ENCODE measurements at regions not wholly inside any gene's neighbourhood (a gene's known extent, or its start where the extent isn't known, plus 50 kb on each side); places are given as distances from the start of the nearest gene placed in this dataset.
"Not testable (repeated sequence)": the region's sequence is repeated elsewhere in the genome, so short reads cannot be mapped to it uniquely, and the experiment has no call there.

GRCh38 chr4:58411904-58412303 lies 1301.7 kb upstream of the IGFBP7 start:
- intact Hi-C loops (cut with micrococcal nuclease) = no loop called here

DNA sequence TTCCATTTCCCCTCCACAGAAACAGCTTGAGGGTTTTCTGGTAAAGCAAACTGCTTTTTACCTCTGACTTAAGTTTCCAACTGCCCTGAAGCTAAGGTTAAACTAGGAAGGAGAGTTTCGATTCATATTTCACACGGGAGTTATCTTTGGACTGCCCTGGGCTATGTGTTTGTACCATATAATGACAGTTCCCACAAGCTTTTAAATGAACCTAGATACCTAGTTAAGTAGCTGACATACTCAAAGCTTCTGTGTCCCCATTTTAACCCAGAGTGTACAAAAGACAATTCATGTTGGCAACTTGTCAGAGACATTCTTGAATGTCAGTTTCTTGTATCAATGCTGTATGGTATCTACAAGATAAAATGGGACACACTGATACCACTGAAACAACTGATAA lies 1296.6 kb upstream of the IGFBP7 start:
- intact Hi-C loops (cut with micrococcal nuclease) = no loop called here

- intact Hi-C loops (cut with micrococcal nuclease) = no loop called here
Measured at GRCh38 chr4:58368221-58368620, 1258.0 kb upstream of the IGFBP7 start.

GRCh38 chr4:58360354-58361133 lies 1250.4 kb upstream of the IGFBP7 start:
- intact Hi-C loops (cut with micrococcal nuclease) = no loop called here

GRCh38 chr4:58359590-58359989 lies 1249.4 kb upstream of the IGFBP7 start:
- intact Hi-C loops (cut with micrococcal nuclease) = no loop called here

GRCh38 chr4:58357947-58358346 lies 1247.8 kb upstream of the IGFBP7 start:
- intact Hi-C loops (cut with micrococcal nuclease) = no loop called here

- intact Hi-C loops (cut with micrococcal nuclease) = no loop called here
Measured at GRCh38 chr4:58325070-58325469, 1214.9 kb upstream of the IGFBP7 start.

- intact Hi-C loops (cut with micrococcal nuclease) = no loop called here
Measured at GRCh38 chr4:58313444-58313843, 1203.3 kb upstream of the IGFBP7 start.

DNA sequence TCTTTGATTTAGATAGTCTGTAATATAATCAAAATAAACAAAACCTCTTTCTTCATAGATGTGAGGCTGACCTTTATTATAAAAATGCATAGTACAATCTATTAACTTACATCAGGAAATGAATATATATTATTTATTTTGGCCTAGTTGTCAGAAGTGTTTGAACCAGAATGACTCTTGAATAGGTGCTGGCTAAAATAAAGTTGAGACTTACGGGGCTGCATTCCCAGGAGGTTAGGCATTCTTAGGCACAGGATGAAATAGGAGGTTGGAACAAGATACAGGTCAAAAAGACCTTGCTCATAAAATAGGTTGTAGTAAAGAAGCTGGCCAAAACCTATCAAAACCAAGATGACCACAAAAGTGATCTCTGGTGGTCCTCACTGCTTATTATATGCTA lies 1193.3 kb upstream of the IGFBP7 start:
- intact Hi-C loops (cut with micrococcal nuclease) = no loop called here

GRCh38 chr4:58301376-58301999 lies 1191.3 kb upstream of the IGFBP7 start:
- intact Hi-C loops (cut with micrococcal nuclease) = no loop called here

DNA sequence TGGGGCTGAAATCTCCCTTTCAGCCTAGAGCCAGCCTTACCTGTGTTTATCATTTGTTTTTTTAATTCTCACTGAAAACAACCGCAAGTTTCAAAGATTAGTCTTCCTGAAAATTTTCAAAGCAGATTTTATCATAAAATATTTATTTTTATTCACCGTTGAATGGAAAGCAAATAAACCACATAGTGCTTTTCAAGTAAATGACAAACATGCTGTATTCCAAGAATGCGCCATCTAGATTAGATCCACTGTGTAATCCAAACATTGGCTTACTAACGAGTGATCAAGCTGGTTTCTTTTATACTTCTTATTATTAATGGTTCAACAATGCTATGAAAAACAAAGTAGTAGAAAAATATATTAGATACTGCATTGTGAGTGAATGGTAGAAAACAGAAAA lies 1176.2 kb upstream of the IGFBP7 start:
- intact Hi-C loops (cut with micrococcal nuclease) = no loop called here

GRCh38 chr4:58280928-58281327 lies 1170.7 kb upstream of the IGFBP7 start:
- intact Hi-C loops (cut with micrococcal nuclease) = not testable (repeated sequence)

DNA sequence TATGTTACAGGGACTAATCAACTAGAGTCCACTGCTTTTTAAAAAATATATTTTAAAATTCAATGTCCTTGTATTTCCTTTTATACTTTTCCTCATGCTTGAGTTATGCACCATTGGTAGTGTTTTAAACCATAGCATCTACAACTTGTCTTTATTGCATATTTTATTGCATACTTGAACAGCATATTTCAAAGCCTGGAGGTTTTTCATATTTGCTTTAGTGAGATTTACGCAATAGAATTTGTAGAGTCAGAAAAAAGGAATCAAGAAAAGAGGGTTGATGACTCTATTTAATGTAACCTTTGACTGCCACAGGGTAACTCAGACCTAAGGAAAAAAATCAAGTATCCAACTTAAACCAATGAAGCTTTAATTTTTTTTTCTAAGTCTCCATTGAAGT lies 1165.7 kb upstream of the IGFBP7 start:
- intact Hi-C loops (cut with micrococcal nuclease) = no loop called here

GRCh38 chr4:58274553-58274952 lies 1164.4 kb upstream of the IGFBP7 start:
- intact Hi-C loops (cut with micrococcal nuclease) = no loop called here

GRCh38 chr4:58272311-58272710 lies 1162.1 kb upstream of the IGFBP7 start:
- intact Hi-C loops (cut with micrococcal nuclease) = no loop called here

DNA sequence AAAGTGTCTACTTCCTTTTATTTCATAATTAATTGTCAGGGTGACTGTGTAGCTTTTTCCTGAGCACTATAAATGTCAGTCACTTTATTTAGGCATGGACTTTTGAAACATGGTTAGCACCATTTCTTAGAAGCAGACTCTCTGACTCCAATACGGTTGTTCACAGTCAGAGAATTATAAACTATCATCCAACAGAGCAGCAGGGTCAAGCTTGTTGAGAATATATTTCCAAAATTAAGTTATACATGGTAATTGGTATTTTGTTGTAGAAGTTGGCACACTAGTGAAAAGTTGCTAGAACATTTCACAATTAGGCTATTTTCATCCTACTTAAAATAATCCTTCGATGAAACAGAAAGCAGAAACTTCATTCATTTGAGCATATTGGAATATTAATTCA lies 1155.5 kb upstream of the IGFBP7 start:
- intact Hi-C loops (cut with micrococcal nuclease) = no loop called here

- intact Hi-C loops (cut with micrococcal nuclease) = no loop called here
Measured at GRCh38 chr4:58261526-58261925, 1151.3 kb upstream of the IGFBP7 start.

DNA sequence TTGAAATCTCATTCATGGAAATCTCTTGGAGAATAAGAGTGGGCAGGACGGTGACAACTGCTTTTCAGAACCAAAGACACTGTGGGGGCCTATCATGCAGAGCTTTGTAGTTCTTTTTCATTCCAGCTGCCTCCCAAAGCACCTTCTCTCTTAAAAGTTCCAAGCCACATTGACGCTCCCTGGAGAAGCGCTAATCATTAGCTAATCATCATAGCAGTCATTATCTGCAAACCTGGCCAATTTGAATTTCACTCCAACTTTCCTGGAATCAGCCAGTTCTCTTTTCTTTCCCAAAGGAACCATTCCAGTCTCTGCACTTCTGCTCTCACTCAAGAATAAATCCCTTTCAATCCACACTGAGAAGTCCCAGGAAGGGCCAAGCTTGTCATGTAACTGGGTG lies 1144.1 kb upstream of the IGFBP7 start:
- intact Hi-C loops (cut with micrococcal nuclease) = no loop called here

- intact Hi-C loops (cut with micrococcal nuclease) = no loop called here
Measured at GRCh38 chr4:58252656-58253055, 1142.5 kb upstream of the IGFBP7 start.

DNA sequence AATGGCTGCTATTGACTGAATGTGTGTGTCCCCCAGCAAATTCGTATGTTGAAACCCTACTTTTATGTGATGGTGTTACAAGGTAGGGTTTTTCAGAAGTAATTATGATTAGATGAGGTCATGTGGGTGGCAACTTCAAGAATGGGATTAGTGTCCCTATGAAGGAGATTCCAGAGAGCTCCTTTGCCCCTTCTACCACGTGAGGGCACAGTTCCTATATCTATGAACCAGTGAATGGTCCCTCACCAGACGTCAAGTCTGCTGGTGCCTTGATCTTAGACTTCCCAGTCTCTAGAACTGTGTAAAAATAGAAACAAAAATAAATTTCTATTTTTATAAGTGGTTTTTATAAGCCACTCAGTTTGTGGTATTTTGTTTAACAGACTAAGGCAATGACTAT lies 1137.6 kb upstream of the IGFBP7 start:
- intact Hi-C loops (cut with micrococcal nuclease) = no loop called here

- intact Hi-C loops (cut with micrococcal nuclease) = no loop called here
Measured at GRCh38 chr4:58225460-58225859, 1115.3 kb upstream of the IGFBP7 start.

- intact Hi-C loops (cut with micrococcal nuclease) = no loop called here
Measured at GRCh38 chr4:58219179-58219578, 1109.0 kb upstream of the IGFBP7 start.

GRCh38 chr4:58216461-58216860 lies 1106.3 kb upstream of the IGFBP7 start:
- intact Hi-C loops (cut with micrococcal nuclease) = no loop called here

Measured in T-helper 2 cell treated with Interferon-gamma antibody and Interleukin-4, amounts not matched to agents 100 ng/mL and 5 ng/mL, for 36 hours (primary cell).